ENCODE measurements at regions not wholly inside any gene's neighbourhood (a gene's known extent, or its start where the extent isn't known, plus 50 kb on each side); places are given as distances from the start of the nearest gene placed in this dataset.

GRCh38 chr9:117929868-117930267 lies 225.7 kb downstream of the TLR4 start (continued):
- TF ChIP-seq E2F4 (IDR thresholded peaks at IDR 0.05; ENCODE audit: low read depth, low read length) (no peak), ZNF384 (IDR thresholded peaks at IDR 0.05; ENCODE audit: borderline replicate concordance, low read depth, low read length) (no peak)

- H3K9ac ChIP-seq (ENCODE audit: control insufficient read depth, insufficient read depth, low read length) = no peak overlapping the region
- FAIRE-seq (no peak), ATAC-seq (no peak)
- TF ChIP-seq RCOR1 (conservative IDR thresholded peaks at IDR 0.05; ENCODE audit: low read depth, low read length) (no peak), CHD1 (IDR thresholded peaks at IDR 0.05; ENCODE audit: low read depth, low read length) (no peak), BRCA1 (IDR thresholded peaks at IDR 0.05; ENCODE audit: low read depth, low read length) (no peak), ZNF384 (IDR thresholded peaks at IDR 0.05; ENCODE audit: borderline replicate concordance, low read depth, low read length) (no peak), HDGF (IDR thresholded peaks at IDR 0.05) (no peak), HDAC6 (IDR thresholded peaks at IDR 0.05; ENCODE audit: unreplicated experiment) (no peak), IKZF2 (IDR thresholded peaks at IDR 0.05) (no peak), SMAD1 (IDR thresholded peaks at IDR 0.05; ENCODE audit: low read depth, partially characterized antibody) (no peak), NFXL1 (IDR thresholded peaks at IDR 0.05; ENCODE audit: borderline replicate concordance) (no peak), CBX3 (IDR thresholded peaks at IDR 0.05; ENCODE audit: borderline replicate concordance, low read depth) (no peak), CEBPZ (IDR thresholded peaks at IDR 0.05; ENCODE audit: low read depth, low read length) (no peak), SMAD5 (IDR thresholded peaks at IDR 0.05; ENCODE audit: low read depth) (no peak), ZNF687 (IDR thresholded peaks at IDR 0.05) (no peak)
Measured at GRCh38 chr9:117932585-117932984, 228.4 kb downstream of the TLR4 start.

More at GRCh38 chr9:117932585-117932984, 228.4 kb downstream of the TLR4 start:
- no peak overlapping the region for H3K4me2 ChIP-seq (ENCODE audit: control insufficient read depth, insufficient read depth)
- no peaks in the 10 kb centered on the region for H3K9me3 ChIP-seq (replicated peaks; ENCODE audit: control insufficient read depth, insufficient read depth, low read length)
- no TSS peak for BruUV-seq (replicated peaks)
- intact Hi-C loops (cut with micrococcal nuclease; ENCODE audit: unreplicated experiment) = no loop called here
- no peak for DNase-seq (ENCODE audit: low read depth, low spot score)
- WGBS (ENCODE audit: insufficient coverage, insufficient replicate concordance, low lambda C conversion rate, missing lambda C conversion rate) = 48% methylated on average over 4 of the region's 4 CpGs
- POLR2A ChIA-PET = no interaction called here
- no peaks in the 10 kb centered on the region for H3K36me3 ChIP-seq (ENCODE audit: control insufficient read depth in 2 of 2, insufficient read depth in 2 of 2, low read length in 1 of 2)
- RAD21 ChIA-PET (ENCODE audit: unreplicated experiment) = no interaction called here
- no peak overlapping the region for H3K27ac ChIP-seq (ENCODE audit: control insufficient read depth, insufficient read depth)
- no peaks in the 10 kb centered on the region for H4K20me1 ChIP-seq (ENCODE audit: control insufficient read depth, insufficient read depth)
- no peak overlapping the region for H3K4me3 ChIP-seq
- in situ Hi-C loops (cut with MboI) = no loop called here
- no peak overlapping the region for H2AFZ ChIP-seq (ENCODE audit: control insufficient read depth, low read depth, low read length)
- no peaks in the 10 kb centered on the region for H3K79me2 ChIP-seq (ENCODE audit: control insufficient read depth, insufficient read depth, low read length)
- SMC1A ChIA-PET (ENCODE audit: uncharacterized antibody, unreplicated experiment) = interaction anchor here (1.6 kb wide), 1 partner anchor 10 kb away, joined by 4 read pairs; no protein-coding TSS in a partner anchor
- H3K4me1 ChIP-seq (ENCODE audit: control insufficient read depth, insufficient read depth, low read length) = no peaks in the 10 kb centered on the region
- no peaks in the 10 kb centered on the region for H3K27me3 ChIP-seq (replicated peaks in 1 of 2; ENCODE audit: control insufficient read depth in 2 of 2, insufficient read depth in 2 of 2, low read length in 1 of 2)
- CTCF ChIA-PET = no interaction called here

Measured in GM12878 (cell line).